ENCODE measurements at regions not wholly inside any gene's neighbourhood (a gene's known extent, or its start where the extent isn't known, plus 50 kb on each side); places are given as distances from the start of the nearest gene placed in this dataset.
"Not testable (repeated sequence)": the region's sequence is repeated elsewhere in the genome, so short reads cannot be mapped to it uniquely, and the experiment has no call there.

DNA sequence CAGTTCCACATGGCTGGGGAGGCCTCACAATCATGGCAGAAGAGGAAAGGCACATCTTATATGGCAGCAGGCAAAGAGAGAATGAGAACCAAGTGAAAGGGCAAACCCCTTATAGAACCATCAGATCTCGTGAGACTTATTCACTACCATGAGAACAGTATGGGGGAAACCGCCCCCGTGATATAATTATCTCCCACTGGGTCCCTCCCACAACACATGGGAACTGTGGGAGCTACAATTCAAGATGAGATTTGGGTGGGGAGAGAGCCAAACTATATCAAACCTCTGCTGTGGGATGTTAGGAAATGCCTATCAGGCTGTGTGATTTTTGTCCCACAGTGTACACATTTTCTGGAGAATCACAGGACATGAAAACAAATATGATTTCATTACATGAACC lies 415.8 kb downstream of the TSHZ3 start:
- DNase-seq, result not testable (repeated sequence)

GRCh38 chr19:30932854-30933253 lies 416.4 kb downstream of the TSHZ3 start:
- no peak for DNase-seq

DNA sequence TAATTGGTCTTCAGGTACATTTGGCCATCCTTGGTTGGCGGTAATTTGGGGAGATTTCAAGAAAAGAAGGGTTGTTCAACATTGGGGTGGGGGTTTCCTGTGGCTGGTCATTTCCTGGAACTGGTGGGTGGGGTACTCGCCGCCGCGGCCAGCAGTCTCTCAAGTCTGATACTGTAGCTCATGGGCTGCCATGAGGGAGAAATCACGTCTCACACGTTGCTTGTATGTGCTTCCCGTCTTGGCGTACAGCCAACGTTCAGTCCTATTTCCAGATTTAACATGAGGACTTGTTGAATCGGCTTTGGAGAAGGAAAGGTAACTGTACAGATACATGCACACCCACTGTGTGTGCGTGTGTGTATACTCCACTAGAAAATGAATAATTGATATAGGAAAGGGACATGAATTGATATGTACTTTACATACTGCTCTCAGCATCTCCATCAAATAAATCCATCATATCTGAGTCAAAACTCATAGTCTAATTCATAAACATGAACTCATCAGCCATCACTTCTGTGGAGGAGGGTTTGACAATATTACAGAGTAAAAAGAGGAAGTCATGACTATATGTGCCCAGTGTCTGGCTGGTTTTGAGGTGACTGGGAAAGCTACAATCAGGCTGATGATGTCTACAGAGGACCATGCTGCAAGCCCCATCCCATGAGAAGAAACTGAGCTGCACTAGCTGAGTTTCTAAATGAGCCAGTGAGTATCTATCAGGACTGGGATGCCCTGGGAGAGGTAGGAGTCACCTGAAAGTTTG lies 418.1 kb downstream of the TSHZ3 start:
- DNase-seq, result no peak

DNA sequence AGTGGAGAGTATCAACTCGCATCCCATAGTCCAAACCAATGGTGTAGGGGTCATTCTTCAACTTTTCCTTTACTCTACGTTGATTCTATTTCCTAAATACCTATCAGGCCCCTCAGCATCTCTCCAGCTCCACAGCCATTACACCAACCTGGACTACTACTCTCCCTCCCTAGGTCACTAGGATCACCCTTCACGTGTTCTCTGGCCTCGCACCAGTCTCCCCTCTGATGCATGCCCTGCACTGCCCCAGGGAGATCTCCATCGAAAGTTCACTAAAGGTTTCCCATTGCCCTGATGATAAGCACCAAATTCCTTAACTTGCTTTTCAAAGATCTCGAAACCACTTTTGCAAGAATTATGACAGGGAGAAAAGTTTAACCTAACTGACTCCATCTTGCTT lies 421.5 kb downstream of the TSHZ3 start:
- no peak for DNase-seq

DNA sequence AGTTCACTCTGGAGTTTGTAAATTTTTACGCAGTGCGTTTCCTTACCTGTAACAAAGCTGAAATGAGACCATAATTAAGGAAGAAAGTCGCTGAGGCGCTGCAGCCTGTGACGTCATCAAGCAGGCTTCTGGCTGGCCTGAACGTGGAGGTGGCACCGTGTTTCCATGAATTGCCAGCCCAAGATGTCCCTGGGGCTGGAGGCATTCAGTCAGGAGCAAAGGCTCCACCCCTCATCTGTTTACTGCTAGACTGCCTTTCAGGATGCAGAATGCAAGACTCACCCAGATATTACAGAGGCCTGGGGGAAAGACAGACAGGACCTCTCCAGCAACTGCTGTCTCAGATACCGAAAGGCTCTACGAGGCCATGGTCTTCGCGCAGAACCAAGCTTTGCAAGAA lies 424.6 kb downstream of the TSHZ3 start:
- no peak for DNase-seq

- no peak for DNase-seq
Measured at GRCh38 chr19:30924069-30924636, 425.1 kb downstream of the TSHZ3 start.

- DNase-seq, result no peak
Measured at GRCh38 chr19:30923621-30924020, 425.6 kb downstream of the TSHZ3 start.

- DNase-seq, result no peak
Measured at GRCh38 chr19:30923096-30923495, 426.1 kb downstream of the TSHZ3 start.

DNA sequence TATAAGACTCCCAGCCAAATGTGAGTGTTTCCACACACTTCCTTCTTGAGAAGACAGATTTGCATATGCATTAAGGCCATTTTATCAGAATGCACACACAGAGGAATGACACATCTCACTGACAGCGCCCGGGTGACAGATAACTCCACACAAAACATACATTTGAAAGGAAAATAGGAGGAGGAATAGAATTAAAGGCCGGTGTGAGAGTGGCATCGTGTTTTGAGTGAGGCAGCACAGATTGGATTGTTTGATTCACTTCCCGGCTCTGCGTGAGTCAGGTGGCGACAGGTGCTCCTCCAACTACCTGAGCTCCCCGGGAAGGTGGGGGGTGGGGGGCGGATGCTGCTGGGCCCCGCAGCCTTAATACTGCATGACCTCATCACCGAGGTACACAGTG lies 429.0 kb downstream of the TSHZ3 start:
- no peak for DNase-seq

GRCh38 chr19:30919737-30920136 lies 429.5 kb downstream of the TSHZ3 start:
- no peak for DNase-seq

DNA sequence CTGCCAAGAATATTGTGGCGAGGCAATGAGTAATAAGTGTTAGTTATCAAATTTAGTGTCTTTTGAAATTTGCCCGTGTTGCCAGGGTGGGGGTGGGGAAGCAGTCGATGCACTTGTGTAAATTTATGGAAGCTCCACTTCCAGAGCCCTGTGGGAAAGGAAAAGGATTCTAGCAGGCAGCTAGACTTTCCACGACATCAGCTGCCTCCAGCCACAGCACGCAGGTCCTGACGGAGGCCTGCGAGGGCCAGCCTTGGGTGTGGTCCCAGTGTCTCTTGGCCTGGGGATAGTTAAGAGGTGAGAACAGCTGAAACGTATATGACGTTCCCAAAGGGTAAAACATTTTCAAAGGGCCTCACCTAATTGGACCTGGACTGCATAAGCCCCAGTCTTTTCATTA lies 433.0 kb downstream of the TSHZ3 start:
- no peak for DNase-seq

DNA sequence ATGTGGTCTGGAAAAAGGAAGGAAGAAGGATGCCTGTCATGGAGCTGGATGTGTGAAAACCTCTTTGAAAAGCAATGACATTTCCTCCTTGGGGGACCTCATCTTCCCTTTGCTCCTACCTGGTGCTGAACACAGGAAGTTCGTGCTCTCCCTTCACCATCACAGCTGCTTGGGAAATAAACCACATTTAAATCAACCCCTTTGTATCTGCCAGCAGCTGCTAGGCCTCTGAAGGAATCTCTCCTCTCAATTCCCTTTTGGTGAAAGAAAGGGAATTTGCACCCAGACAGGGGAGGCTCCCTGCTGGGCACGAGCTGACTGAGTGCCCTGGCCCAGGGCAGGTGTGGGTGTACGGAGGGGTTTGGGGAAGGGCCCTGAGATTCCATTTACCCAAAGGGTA lies 437.7 kb downstream of the TSHZ3 start:
- no peak for DNase-seq

DNA sequence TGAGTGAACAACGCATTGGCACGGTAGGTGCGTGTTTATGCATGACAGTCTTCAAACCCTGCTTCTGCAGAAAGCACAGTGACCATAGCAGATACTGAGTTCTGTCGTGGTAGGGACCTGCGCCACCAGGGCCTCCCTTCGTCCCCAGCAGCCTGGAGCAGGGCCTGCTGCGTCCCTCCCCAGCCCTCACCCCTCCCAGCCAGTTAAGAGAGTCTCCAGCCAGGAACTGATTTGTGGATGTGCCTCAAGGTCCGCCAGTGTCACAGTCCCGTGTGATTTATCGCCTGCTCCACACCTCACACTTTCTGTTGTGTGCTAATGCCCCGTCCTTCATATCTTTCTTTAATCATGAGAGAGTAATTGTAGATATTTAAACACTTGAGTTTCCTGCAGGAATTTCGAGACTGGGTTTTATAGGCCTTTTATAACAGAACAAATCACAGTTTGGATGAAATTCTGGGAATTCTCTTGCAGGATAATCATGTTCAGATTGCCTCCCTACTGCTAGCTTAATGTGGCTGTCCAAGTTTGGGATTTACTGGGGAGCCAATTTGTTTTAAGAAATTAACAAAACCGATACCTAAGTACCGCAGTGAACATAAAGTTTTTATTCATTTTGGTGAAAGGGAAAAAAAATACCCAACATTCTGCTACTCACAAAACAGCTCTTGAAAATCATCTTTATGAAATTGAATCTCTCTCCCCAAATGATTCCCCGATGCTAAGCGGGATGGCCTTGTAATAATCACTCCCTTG lies 438.6 kb downstream of the TSHZ3 start:
- DNase-seq, result no peak

DNA sequence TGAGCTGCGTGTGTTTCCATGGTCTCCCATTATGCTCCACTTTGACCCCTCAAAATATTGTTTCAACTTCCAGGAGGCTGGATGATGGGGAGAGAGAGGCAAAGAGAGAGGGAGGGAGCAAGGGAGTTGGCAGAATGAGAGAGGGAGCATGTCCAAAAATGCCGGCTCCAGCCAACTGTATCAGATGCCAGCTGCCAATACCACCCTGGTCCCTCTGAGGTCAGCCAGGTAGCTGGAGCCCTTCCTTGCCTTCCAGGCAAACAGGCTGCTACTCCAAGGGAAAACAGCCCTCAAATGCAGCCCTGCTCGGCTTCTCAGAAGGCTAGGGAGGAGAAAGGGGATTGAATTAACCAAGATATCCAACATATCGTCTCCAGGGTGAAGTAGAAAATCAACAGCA lies 440.0 kb downstream of the TSHZ3 start:
- DNase-seq, result no peak

- DNase-seq, result no peak
Measured at GRCh38 chr19:30908262-30908771, 440.9 kb downstream of the TSHZ3 start.

GRCh38 chr19:30906871-30907270 lies 442.4 kb downstream of the TSHZ3 start:
- DNase-seq, result no peak

- no peak for DNase-seq
Measured at GRCh38 chr19:30900051-30900450, 449.2 kb downstream of the TSHZ3 start.

GRCh38 chr19:30898353-30899103 lies 450.7 kb downstream of the TSHZ3 start:
- DNase-seq, result no peak

DNA sequence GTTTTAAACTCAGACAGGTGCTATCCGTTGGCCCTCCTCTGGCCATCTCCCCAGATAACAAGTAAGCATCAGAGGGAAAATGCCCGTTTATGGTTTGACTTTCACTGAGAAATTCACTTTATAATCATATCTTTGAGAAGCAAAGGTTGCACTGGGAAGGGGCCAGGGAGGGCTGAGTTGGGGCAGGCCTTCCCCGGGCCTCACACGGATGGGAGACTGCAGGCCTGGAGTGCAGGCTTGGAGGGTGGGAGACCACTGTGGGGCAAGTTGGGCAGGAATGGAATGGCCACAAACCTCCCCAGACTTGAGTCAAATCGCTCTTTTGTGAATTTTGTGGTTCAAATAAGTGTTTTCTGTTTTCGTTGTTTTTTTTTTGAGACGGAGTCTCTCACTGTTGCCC lies 451.7 kb downstream of the TSHZ3 start:
- no peak for DNase-seq

- no peak for DNase-seq
Measured at GRCh38 chr19:30897034-30897433, 452.2 kb downstream of the TSHZ3 start.

DNA sequence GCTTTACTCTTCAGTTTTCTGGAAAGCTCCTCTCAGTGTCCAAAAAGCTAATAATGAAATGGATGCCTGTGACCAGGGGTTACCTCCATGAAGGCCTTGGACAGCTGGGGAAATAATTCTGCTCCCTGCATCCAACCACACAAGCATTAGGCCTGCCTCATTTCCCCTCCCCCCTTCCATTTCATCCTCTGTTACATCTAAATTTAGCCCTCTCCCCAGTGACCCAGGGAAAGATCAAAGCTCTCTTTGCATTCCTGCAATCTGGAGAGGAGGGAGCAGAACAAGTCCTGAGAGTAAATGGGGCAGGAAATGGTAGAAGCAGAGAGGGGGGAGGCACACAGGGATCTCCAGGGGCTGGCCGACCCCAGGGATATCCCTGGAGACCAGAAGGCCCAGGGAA lies 452.7 kb downstream of the TSHZ3 start:
- DNase-seq, result no peak

DNA sequence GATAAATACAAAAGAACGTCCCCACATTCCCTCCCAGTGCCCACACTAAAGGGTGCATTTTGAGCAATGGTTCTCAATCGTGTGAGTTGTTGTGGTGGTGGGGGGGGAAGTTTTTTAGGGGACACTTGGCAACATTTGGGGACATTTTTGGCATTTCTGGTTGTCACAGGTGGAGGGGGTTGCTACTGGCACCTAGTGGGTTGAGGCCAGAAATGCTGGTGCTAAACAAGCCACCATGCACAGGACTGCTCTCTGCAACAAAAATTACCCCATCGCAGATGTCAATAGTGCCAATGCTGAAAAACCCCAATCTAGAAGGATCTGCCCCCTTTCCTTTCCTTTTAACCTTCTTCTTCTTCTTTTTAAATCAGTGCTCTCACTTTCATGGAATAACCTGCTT lies 453.3 kb downstream of the TSHZ3 start:
- DNase-seq, result no peak

GRCh38 chr19:30891051-30891450 lies 458.2 kb downstream of the TSHZ3 start:
- no peak for DNase-seq
